NT2/D1 (cell line): ENCODE measurements at regions not wholly inside any gene's neighbourhood (a gene's known extent, or its start where the extent isn't known, plus 50 kb on each side); places are given as distances from the start of the nearest gene placed in this dataset.

ENCODE experiments used
- SUZ12 ChIP-seq: IDR thresholded peaks from 2 replicates; pipeline ENCODE4 v1.6.1; 2011; ENCODE audit not compliant: insufficient read length, insufficient read depth; ENCODE audit errors: extremely low read depth
- YY1 ChIP-seq: IDR thresholded peaks from 2 replicates; pipeline ENCODE4 v1.6.1; 2011; ENCODE audit not compliant: insufficient read length, insufficient read depth
- ZNF274 ChIP-seq: IDR thresholded peaks from 2 replicates; pipeline ENCODE4 v1.6.1; 2011; ENCODE audit warnings: mild to moderate bottlenecking, low read depth, low read length

GRCh38 chr1:234915924-234916675 lies 212.5 kb downstream of the TOMM20 start:
- no peak for TF ChIP-seq SUZ12
- no peak for TF ChIP-seq YY1
- no peak for TF ChIP-seq ZNF274
